Caco-2 (cell line): ENCODE measurements at regions not wholly inside any gene's neighbourhood (a gene's known extent, or its start where the extent isn't known, plus 50 kb on each side); places are given as distances from the start of the nearest gene placed in this dataset.

Source experiments
- BruUV-seq: library from RNA; stranded (reverse); fragments of 400-500 nt; replicated peaks from 2 replicates; lab custom pipeline; 2021; lab: Mats Ljungman, UMichigan
- CTCF ChIA-PET: fragments of 300-600 bp; sonication (Branson Sonifier 250); formaldehyde crosslinking; loops from one replicate; lab custom pipeline; 2022; ENCODE audit warnings: antibody characterized with exemption; lab: Charles Lee
- POLR2A ChIA-PET: fragments of 300-600 bp; sonication (Branson Sonifier 250); formaldehyde crosslinking; loops from one replicate; lab custom pipeline; 2022; ENCODE audit warnings: antibody characterized with exemption; lab: Charles Lee
- DNase-seq, 2 experiments: peaks; one replicate each; pipeline versions ENCODE4 v3.0.0 to v3.0.0-alpha.2; 2020 to 2022
- H3K27me3 ChIP-seq: replicated peaks from 2 replicates; pipeline ENCODE4 v1.6.0; 2011; ENCODE audit warnings: low read length; ENCODE audit not compliant: control insufficient read depth, insufficient read depth
- H3K36me3 ChIP-seq: 2 replicates; pipeline ENCODE4 v1.5.1; 2011; ENCODE audit warnings: low read length; ENCODE audit not compliant: control insufficient read depth, insufficient read depth
- H3K4me1 ChIP-seq: fragments of 250-450 bp; sonication (Bioruptor Pico); 2 replicates; pipeline ENCODE4 v1.5.1; 2020; ENCODE audit warnings: mild to moderate bottlenecking
- H3K4me3 ChIP-seq: 2 replicates; pipeline ENCODE4 v1.5.1; 2011; ENCODE audit warnings: low read depth, mild to moderate bottlenecking, control low read depth, low read length
- H3K9me3 ChIP-seq: fragments of 250-450 bp; sonication (Bioruptor Pico); 2 replicates; pipeline ENCODE4 v1.5.1; 2020; ENCODE audit warnings: mild to moderate bottlenecking, moderate library complexity
- H3K27ac Mint-ChIP-seq: one replicate; pipeline ENCODE4 v1.8.0; 2022; ENCODE audit warnings: mixed read lengths; ENCODE audit not compliant: unreplicated experiment
- H3K27me3 Mint-ChIP-seq: one replicate; pipeline ENCODE4 v1.8.0; 2022; ENCODE audit warnings: mixed read lengths; ENCODE audit not compliant: insufficient read depth, unreplicated experiment
- H3K36me3 Mint-ChIP-seq: one replicate; pipeline ENCODE4 v1.8.0; 2022; ENCODE audit warnings: mild to moderate bottlenecking, mixed read lengths; ENCODE audit not compliant: insufficient read depth, unreplicated experiment
- H3K4me1 Mint-ChIP-seq: one replicate; pipeline ENCODE4 v1.8.0; 2022; ENCODE audit warnings: low read depth, mixed read lengths; ENCODE audit not compliant: unreplicated experiment
- H3K4me3 Mint-ChIP-seq: one replicate; pipeline ENCODE4 v1.8.0; 2022; ENCODE audit warnings: mild to moderate bottlenecking, moderate library complexity, mixed read lengths; ENCODE audit not compliant: unreplicated experiment
- H3K9me3 Mint-ChIP-seq: one replicate; pipeline ENCODE4 v1.8.0; 2022; ENCODE audit warnings: mixed read lengths; ENCODE audit not compliant: unreplicated experiment
- CTCF ChIP-seq, 2 experiments: fragments of 200-600 bp in 1 of 2; IDR thresholded peaks; 1 replicate in 1 of 2; 2 replicates in 1 of 2; pipeline versions ENCODE4 v1.5.1 to v1.8.0; 2011 to 2022; ENCODE audit warnings: antibody characterized with exemption in 1 of 2, control low read depth in 1 of 2, inconsistent platforms in 1 of 2, low read depth in 1 of 2, low read length in 1 of 2, mild to moderate bottlenecking in 1 of 2, moderate library complexity in 1 of 2; ENCODE audit not compliant: insufficient read depth in 1 of 2, severe bottlenecking in 1 of 2, unreplicated experiment in 1 of 2
- intact Hi-C: fragments of 100-400 bp; cut with micrococcal nuclease; formaldehyde crosslinking; loops from one replicate; pipeline ENCODE4 v1.10.0; 2022; ENCODE audit not compliant: unreplicated experiment

GRCh38 chr6:2557181-2557720 is 193.5 kb downstream of the MYLK4 start:
- H3K9me3 ChIP-seq: no peaks in the 10 kb centered on the region
- Mint-ChIP-seq H3K4me1 (peaks cover 5% of the 10 kb centered on the region), H3K36me3 (no peaks in the 10 kb centered on the region), H3K9me3 (no peaks in the 10 kb centered on the region), H3K27me3 (no peaks in the 10 kb centered on the region), H3K4me3 (no peak overlapping the region), H3K27ac (no peak overlapping the region)
- DNase-seq: no peak
- no peaks in the 10 kb centered on the region for H3K4me1 ChIP-seq
- intact Hi-C loops: no loop called here
- ChIA-PET CTCF (no interaction called here), POLR2A (no interaction called here)
- BruUV-seq: no TSS peak
- no peak for TF ChIP-seq CTCF (IDR thresholded peaks at IDR 0.05; ENCODE audit: insufficient read depth in 1 of 2, low read depth in 1 of 2, low read length in 1 of 2, severe bottlenecking in 1 of 2, unreplicated experiment in 1 of 2)
- no peaks in the 10 kb centered on the region for H3K36me3 ChIP-seq
- H3K27me3 ChIP-seq: no peaks in the 10 kb centered on the region
- no peak overlapping the region for H3K4me3 ChIP-seq

DNA sequence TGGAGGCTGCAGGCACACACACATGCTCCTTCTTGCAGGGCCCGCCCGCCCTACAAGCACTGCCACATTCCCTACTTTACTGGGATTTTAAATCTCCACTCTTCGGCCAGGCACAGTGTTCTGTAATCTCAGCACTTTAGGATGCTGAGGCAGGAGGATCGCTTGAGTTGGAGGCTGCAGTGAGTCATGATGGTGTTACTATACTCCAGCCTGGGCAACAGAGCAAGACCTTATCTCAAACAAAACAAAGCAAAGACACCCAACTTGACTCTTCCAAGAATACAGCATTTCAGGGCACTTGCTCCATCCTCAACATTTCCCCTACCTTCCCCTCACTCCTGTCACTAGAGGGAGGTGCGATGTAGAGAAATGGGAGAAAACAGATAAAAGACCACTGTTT is 194.0 kb downstream of the MYLK4 start:
- no peak for DNase-seq
- Mint-ChIP-seq H3K9me3 (no peaks in the 10 kb centered on the region), H3K4me1 (no peaks in the 10 kb centered on the region), H3K36me3 (no peaks in the 10 kb centered on the region), H3K27ac (no peak overlapping the region), H3K4me3 (no peak overlapping the region), H3K27me3 (no peaks in the 10 kb centered on the region)
- ChIA-PET CTCF (no interaction called here), POLR2A (interaction anchor here (0.5 kb wide), 1 partner anchor 443 kb away, joined by 4 read pairs; no protein-coding TSS in a partner anchor)
- no peaks in the 10 kb centered on the region for H3K4me1 ChIP-seq
- BruUV-seq: no TSS peak
- no peaks in the 10 kb centered on the region for H3K36me3 ChIP-seq
- H3K9me3 ChIP-seq: no peaks in the 10 kb centered on the region
- H3K27me3 ChIP-seq: no peaks in the 10 kb centered on the region
- no peak for TF ChIP-seq CTCF (IDR thresholded peaks at IDR 0.05; ENCODE audit: insufficient read depth in 1 of 2, low read depth in 1 of 2, low read length in 1 of 2, severe bottlenecking in 1 of 2, unreplicated experiment in 1 of 2)
- intact Hi-C loops: no loop called here
- no peak overlapping the region for H3K4me3 ChIP-seq

GRCh38 chr6:2554651-2555260 is 196.0 kb downstream of the MYLK4 start:
- TF ChIP-seq CTCF (IDR thresholded peaks at IDR 0.05; ENCODE audit: insufficient read depth in 1 of 2, low read depth in 1 of 2, low read length in 1 of 2, severe bottlenecking in 1 of 2, unreplicated experiment in 1 of 2): no peak
- BruUV-seq: no TSS peak
- peaks cover under 1% of the 10 kb centered on the region for H3K9me3 Mint-ChIP-seq
- no peaks in the 10 kb centered on the region for H3K4me1 Mint-ChIP-seq
- H3K27ac Mint-ChIP-seq: no peak overlapping the region
- no peaks in the 10 kb centered on the region for H3K27me3 Mint-ChIP-seq
- POLR2A ChIA-PET: no interaction called here
- intact Hi-C loops: no loop called here
- Histone ChIP-seq H3K4me1 (no peaks in the 10 kb centered on the region), H3K9me3 (no peaks in the 10 kb centered on the region), H3K36me3 (no peaks in the 10 kb centered on the region), H3K4me3 (no peak overlapping the region), H3K27me3 (no peaks in the 10 kb centered on the region)
- CTCF ChIA-PET: no interaction called here
- no peak overlapping the region for H3K4me3 Mint-ChIP-seq
- no peak for DNase-seq
- no peaks in the 10 kb centered on the region for H3K36me3 Mint-ChIP-seq
